SHP77 (cell line): ENCODE measurements at regions not wholly inside any gene's neighbourhood (a gene's known extent, or its start where the extent isn't known, plus 50 kb on each side); places are given as distances from the start of the nearest gene placed in this dataset.

ENCODE experiments used
- DNase-seq, 2 experiments: peaks; one replicate each; lab custom pipeline; 2025; lab: John Stamatoyannopoulos, UW

DNA sequence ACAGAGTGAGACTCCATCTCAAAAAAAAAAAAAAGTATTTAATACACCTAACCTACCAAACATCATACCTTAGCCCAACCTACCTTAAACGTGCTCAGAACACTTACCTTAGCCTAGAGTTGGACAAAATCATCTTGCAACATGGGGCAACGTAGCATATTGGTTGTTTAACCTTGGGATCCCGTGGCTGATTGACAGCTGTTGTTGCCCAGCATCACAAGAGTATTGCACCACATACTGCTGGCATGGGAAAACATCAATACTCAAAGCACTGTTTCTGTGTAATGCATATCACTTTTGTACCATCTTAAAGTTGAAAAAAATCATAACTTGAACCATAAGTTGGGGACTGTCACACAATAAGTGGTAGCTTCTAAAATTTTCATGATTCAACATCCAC, 73.8 kb upstream of the MIR17HG start:
- no peak for DNase-seq

- no peak for DNase-seq
Observed at GRCh38 chr13:91277013-91277676, 70.3 kb upstream of the MIR17HG start.

DNA sequence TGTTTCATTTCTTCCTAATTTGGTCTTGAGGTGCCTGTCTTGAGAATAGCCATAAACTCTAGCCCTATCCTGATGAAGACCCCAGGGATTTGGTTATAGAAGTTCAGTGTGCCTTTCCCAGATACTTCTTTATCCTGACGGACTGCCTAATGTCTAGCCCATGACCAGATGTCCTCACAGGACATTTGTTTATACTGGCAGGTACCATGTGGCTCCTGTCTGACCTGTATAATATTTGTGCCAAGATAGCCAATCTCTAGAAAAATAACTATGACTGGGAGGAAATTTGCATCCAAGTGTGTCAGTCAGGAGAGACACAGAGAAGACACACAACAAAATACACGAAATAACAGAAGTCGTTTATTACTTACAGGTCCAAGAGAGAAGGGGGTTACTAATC, 69.2 kb upstream of the MIR17HG start:
- no peak for DNase-seq

GRCh38 chr13:91278888-91279287, 68.6 kb upstream of the MIR17HG start:
- DNase-seq = no peak

DNA sequence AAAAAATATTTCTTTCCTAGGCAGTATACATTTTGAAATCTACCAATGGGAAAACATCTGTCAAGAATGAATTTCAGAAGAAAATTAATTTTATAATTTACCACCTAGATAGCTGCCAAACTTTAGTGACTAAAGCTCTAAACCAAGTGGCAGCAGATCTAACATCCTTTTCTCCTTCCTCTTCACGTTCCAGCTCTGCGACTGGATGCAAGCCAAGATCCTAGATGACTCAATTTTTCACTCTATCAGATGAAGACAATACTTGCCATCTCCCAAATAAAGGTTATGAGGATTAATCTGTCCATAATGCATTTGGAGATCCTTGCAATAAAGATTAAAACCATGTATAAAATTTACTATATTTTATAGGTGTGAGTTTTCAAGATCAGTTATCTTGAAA, 66.7 kb upstream of the MIR17HG start:
- no peak for DNase-seq

DNA sequence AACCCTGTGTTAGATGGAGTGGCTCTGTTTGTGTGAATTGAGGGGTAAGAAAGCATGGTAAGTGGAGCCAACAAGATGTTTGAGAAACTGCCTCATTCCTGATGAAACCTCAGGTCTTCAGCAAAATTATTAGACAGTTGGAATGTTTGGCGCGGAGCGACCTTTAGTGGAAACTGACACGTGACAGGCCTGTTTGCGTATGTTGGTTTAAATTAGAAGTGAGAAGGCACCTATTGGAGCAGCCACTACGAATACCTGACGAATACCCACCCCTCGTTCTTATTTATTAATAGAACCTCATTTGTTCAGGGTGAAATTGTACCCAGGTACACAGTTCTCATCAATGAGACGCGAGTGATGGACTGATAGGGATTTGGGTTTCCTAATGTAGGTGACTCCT, 63.2 kb upstream of the MIR17HG start:
- DNase-seq = no peak

GRCh38 chr13:91286317-91286716, 61.2 kb upstream of the MIR17HG start:
- DNase-seq = no peak

DNA sequence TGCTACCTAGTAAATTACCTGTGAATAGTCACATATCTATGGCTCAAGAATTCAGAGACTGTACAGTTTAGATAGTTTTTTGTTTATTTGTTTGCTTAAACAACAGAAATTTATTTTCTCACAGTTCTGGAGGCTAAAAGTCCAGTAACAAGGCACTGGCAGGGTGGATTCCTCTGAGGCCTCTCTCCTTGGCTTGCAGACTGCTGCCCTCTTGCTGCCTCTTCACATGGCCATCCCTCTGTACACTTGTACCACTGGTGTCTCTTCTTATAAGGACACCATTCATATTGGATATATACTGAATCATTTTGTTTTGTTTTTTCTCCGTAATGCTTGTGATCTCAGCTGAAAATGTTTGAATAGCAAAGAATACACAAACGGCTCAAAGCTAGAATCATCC, 56.4 kb upstream of the MIR17HG start:
- no peak for DNase-seq

GRCh38 chr13:91292630-91293221, 54.8 kb upstream of the MIR17HG start:
- no peak for DNase-seq

DNA sequence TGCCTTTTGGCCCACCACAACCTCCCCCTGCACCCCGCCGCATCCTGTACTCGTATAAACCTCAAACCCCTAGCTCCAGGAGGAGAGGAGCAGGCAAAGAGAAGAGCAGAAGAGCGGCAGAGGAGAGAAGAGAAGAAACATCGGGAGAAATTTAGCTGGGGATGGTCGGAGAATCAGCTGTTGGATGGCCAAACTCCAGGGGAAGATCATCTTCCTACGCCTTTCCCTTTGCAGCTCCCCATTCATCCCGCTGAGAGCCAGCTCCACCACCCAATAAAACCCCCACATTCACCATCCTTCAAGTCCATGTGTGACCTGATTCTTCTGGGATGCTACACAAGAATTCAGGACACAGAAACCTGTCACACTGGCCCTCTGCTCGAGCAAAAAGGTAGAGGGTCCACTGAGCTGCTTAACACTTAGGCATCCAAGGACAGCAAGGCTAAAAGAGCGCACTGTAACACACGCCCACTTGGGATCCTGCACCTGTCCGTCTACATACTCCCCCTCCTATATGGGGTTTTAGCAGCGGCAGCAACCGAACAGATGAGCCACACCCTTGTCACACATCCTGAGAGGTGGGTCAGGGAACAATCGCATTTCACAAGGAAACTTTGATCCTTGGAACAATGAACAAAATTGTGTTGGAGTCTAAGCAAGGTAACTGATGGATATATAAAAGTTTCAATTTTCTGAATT, 51.6 kb upstream of the MIR17HG start:
- DNase-seq = no peak

GRCh38 chr13:91297503-91297902, 50.0 kb upstream of the MIR17HG start:
- DNase-seq = no peak
